ENCODE measurements at regions not wholly inside any gene's neighbourhood (a gene's known extent, or its start where the extent isn't known, plus 50 kb on each side); places are given as distances from the start of the nearest gene placed in this dataset.

DNA sequence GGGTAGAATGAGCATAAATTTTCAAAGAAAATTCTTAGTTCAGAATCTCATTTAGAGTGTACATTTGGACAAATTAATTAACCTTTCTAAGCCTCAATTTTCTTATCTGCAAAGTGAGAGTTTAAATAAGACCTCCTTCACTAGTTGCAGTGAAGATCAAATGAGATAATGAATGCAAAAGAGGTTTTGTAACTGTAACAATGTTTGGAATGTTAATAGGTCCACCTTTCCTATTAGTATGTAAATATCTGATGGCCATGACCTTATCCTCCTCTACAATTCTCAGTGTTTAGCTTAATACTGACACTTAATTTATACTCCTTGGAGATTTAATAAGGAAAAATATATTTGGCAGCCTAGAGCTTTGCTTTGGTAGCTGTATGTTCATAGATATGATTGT, 138.8 kb downstream of the GABRG1 start:
- DNase-seq (ENCODE audit: low read depth in 3 of 3, low spot score in 2 of 3), result no peak

DNA sequence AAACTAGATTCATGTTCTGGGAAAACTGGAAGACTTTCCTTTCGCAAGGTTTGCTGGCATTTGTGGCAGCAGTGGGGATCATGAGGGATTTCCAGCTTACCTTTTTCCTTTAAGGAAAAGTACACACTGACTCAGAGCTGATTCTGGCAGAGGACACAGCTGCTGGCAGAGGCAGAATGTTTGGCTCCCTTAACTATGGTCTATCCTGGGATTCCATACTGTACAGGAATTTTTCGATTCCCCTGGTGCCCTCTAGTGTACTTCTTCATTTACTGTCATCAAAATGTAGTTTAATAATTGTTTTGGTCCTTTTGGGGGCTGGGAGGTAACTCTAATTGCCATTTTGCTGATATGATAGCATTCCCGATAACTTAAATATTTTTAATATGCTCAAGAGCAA, 152.7 kb downstream of the GABRG1 start:
- no peak for DNase-seq (ENCODE audit: low read depth in 3 of 3, low spot score in 2 of 3)

DNA sequence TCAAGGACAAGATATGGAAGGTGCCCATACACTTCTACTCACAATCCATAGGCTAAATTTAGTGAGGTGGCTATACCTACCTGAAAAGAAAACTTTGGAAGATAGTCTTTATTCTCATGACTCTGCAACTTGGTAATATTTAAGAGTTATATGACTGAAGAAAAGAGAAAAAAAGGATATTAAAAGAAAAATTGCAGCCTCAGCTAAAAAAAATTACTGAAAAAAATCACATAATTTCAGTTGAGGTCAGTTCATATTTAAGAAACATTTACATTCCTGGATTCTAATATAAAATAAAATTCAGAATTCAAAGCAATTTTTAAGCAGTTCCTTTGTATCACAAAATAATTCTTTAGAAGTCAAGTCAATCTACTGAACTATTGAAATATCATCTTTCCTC, 166.5 kb downstream of the GABRG1 start:
- DNase-seq (ENCODE audit: low read depth in 3 of 3, low spot score in 2 of 3), result no peak

DNA sequence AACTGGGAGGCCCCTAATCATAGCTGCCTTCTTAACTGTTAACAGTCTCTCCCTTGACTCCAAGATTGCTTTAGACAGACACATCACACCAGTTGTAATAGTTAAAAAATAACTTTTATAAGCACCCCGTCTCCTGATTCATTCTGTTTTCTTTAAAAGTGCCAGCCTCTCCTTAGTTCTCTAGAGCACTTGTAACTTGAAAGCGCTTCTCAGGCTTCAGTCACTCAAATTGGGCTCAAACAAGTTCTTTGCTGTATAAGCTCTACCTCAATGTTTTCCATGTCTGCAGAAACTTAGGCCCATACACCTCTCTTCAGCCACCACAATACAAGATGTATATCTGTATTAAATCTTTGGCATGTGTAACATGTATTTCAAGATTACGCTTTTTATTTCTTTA, 169.6 kb downstream of the GABRG1 start:
- no peak for DNase-seq (ENCODE audit: low read depth in 3 of 3, low spot score in 2 of 3)

DNA sequence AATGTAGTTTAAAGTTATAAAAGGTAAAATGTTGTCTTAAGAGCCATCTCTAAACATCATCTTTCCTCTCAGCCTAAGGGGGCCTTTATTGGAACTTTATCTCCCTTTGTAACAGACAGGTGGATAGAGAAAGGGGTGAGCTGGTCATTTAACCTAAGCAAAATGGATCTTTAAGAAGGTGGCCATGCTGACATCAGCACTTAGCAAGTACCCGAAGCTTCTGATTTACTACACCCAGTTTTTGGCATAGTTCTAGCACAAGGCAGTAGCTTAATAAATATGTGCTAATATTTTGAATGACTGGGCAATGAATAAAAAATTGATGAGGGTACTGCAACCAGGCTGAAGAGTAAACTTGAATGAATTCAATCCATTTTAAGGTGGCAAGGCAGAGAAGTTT, 172.7 kb downstream of the GABRG1 start:
- DNase-seq (ENCODE audit: low read depth in 3 of 3, low spot score in 2 of 3), result no peak

DNA sequence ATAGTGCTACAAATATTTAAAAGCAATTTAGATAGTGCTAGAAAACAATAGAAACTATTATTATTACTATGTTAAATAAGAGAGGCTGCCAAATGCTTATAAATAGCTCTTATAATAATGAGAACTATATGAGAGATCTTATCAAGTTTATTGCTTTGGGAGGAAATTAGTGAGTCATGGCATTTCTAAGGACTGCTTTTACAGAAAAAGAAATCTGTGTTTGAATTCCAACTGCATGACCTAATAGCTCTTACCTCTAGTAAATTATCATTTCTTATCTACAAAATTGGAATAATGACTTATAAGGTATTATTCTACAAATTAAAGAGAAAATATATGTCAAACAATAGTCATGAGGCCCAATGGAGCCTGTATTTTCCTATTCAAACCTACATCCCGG, 177.2 kb downstream of the GABRG1 start:
- peak in 1 of 3 donors; percentile 5 for DNase-seq (ENCODE audit: low read depth in 3 of 3, low spot score in 2 of 3)

DNA sequence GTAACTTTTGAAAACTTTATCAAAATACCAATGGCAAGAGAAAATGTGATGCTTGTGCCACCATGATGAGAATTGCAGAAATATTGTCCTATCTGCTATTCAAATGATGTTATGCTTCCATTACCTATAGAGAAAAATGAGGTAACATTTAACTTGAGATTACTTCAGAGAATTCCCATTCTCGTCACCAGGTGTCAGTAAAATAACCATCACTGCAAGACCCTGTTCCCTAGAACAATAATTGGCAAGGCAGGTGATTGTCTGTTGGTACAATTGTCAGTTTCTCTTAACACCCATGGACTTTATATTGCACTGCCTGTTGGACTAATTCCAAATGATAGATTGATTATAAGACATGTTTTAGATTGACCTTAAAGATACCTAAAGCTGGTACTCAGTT, 179.9 kb downstream of the GABRG1 start:
- no peak for DNase-seq (ENCODE audit: low read depth in 3 of 3, low spot score in 2 of 3)

DNA sequence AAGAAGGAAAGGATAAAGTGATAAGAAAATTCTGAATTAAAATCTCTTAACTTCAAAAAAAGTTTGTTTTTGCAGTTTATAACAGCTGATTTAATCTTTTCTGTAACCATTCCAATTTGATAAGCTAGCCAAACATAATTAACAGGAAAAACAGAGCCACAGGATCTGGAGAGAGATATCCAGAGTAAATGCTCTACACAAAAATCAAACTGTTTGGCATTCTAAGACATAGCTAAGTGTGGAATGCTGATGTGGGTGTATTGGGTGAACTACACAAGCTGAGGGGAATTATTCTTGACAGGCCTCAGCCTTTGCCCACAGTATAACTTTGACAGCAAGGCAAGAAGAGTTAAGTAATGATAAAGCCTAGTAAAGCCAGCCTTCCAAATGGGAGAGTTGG, 184.8 kb downstream of the GABRG1 start:
- no peak for DNase-seq (ENCODE audit: low read depth in 3 of 3, low spot score in 2 of 3)

DNA sequence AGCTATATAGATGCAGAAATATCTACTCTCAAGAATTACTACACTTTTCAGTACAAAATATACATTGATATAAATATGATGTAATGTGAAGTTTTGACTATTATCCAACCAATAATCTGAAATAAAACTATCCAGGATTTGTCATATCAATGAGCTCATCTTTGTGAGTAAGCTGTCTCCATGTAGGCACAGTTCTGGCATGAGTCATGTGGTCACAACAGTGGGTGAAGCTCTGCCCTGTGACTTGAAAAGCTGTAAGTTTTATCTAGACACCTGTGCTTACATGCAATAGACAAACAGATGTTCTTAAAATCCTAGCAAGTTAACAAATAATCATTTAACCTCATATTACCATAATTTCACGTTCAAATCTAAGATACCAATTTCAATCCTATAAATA, 192.7 kb downstream of the GABRG1 start:
- no peak for DNase-seq (ENCODE audit: low read depth in 3 of 3, low spot score in 2 of 3)

DNA sequence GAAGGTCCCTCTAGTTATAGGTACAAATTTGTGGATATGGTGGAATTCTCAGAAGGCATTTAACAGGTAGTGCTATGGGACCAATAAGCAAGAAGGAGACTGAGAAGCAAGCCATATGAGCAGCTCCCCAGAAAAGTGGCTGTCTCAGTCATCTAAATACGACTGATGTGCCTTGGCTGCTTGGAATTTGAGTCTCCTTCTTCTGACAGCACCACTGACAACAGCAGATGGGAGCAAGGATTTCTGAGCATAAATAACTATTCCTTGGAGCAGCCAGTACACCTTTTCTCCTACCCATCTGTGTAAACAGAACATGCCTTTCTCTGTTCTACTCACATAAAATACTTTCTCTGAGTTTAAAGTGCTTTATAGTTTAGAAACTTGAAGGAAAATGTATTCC, 196.2 kb downstream of the GABRG1 start:
- DNase-seq (ENCODE audit: low read depth in 3 of 3, low spot score in 2 of 3), result no peak

DNA sequence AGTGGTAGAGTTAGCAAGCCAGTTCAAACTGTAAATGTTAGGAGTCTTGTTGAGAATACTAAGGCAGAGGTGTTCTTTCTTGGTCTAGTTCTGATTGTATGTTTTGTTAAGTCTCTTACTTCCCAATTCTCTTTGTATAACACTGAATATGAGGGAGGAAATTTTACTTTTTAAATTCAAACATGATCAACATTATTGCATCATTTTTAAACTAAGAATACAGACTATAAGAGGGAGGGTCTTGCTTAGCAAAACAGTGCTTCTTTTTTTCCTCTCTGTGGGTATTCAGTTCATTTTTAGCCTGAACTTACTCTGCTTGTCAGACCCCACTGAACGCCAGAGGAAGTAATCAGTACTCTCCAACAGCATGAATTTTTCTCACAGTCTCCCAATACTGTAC, 198.0 kb downstream of the GABRG1 start:
- no peak for DNase-seq (ENCODE audit: low read depth in 3 of 3, low spot score in 2 of 3)

DNA sequence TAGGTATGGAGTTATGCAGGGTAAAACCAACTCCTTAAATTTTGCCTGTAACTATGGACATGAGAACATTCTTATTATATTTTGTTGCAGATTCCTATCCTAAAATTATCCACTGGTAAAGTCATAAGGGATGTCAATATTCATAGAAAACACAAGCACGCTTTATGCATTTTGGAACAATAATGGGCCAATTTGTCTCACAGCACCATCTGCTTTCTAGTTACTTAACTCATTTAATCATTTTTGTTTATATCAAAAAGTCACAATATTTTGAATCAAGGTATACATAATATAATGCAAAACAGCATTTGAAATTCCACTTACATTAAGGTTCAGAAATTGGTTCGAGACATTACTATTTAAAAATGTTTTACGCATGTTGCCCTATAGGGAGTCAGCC, 203.0 kb downstream of the GABRG1 start:
- DNase-seq (ENCODE audit: low read depth in 3 of 3, low spot score in 2 of 3), result no peak

DNA sequence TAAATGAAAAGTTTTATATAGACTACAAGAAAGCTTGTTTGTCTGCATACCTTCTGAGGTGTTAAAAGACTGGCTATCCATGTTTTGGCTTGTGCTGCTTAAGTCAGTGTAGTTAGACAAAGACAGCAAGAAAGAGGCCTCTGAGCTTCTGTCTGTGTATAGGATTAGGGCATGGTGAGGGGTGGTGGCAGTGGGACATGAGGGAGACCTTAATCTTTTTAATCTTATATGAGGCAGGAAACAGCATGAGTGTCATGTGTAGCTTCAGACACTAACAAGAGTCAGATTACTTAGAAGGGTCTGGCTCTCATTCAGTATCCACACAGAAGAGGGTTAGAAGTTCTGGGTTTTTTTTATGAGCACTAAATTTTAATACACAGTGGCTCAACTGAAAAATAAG, 213.3 kb downstream of the GABRG1 start:
- no peak for DNase-seq (ENCODE audit: low read depth in 3 of 3, low spot score in 2 of 3)

DNA sequence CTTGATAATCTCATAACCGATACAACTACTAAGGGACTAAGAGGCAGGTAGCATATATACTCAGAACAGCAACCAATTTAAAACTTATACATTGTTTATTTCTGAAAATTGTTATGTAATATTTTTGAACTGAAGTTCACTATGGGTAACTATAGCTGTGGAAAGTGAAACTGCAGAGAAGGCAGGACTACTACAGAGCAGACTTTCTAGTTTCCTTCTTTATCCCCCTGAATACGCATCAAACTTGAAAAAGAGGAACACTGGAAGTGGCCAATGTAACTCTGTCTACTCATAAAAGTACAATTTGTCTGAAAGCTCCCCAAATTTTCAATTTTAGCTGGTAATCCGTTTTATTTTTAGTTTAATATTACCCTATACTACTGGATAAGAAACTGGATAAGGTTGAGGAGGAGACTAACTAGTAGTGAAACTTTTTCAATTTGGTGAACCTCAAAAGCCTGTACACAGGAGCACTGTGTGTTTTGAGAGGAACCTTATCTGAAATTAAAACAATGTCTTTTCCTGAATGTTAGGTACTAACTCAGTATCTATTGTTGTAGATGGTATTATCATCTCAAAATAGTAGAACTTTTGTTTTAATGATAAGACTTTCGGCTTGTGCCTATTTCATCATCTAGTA, 225.8 kb downstream of the GABRG1 start:
- no peak for DNase-seq (ENCODE audit: low read depth in 3 of 3, low spot score in 2 of 3)

DNA sequence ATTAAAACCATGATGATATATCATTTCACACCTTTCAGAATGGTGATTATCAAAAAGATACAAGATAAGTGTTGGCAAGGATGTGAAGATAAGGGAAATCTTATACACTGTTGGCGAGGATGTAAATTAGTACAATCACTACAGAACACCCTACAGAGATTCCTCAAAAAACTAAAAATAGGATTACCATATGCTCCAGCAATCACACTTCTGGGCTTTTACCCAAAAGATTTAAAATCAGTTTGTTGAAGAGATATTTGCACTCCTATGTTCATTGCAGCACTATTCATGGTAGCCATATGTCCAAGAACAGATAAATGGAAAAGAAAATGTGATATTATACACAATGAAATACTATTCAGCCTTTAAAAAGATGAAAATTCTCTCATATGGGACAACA, 240.4 kb downstream of the GABRG1 start:
- DNase-seq (ENCODE audit: low read depth in 3 of 3, low spot score in 2 of 3), result no peak

DNA sequence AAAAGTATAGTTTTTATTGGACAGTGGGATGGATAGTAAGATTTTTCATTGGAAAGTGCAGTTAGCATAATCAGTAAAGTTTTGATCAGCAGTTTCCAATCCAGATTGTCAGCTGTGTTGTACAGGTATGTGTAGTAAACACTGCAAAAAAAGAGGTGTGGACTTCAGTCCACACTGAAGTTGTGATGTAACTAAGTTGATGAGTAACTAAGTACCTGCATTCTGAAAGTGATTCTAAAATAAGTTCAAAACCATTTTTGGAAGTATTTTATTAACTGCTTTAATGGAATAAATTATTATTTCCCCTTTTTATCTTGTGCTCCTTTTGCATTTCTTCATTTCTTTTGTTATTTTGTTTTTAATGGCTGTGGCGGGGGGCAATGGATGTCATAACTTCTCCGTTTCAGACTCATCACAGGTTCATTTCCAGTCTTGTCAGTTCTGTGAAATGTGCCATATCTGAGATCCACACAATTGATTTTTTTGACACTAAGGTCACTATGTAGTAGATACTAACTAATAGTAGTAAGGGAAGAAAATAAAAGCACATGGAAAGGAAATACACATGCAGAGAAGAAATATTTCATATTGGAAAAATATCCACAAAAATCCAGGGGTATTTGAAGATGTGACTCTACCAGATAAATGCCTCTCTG, 247.5 kb downstream of the GABRG1 start:
- no peak for DNase-seq (ENCODE audit: low read depth in 3 of 3, low spot score in 2 of 3)

DNA sequence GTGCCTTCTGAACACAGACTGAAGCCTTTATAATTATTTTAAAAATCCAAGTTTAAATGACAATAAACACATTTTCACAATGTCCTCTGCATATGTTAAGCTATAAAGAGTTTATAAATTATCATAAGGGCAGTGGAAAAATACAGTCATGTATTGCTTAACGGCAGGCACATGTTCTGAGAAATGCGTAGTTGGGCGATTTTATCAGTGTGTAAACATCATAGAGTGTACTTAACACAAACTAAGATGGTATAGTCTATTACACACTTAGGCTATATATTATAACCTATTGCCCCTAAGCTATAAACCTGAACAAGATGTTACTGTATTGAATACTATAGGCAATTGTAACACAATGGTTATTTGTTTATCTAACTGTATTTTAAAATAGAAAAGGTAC, 254.7 kb downstream of the GABRG1 start:
- DNase-seq (ENCODE audit: low read depth in 3 of 3, low spot score in 2 of 3), result no peak

DNA sequence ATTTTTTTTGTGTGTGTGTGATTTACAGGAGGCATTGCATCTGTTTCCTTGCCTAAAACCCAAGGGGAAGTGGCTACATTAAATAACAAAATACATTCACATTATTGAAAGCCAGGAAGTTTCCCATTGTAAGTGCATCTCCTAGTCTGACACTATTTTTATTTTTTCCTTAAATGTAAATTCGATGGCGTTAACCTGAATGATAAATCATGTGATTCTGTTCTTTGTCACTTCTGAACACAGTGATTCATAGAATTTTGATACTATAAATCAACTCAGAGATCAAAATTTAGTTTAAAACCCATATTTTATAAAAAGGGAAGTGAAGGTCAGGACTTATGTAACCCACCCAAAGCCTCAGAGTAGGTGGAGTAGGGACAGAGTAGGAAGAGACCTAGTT, 258.1 kb downstream of the GABRG1 start:
- DNase-seq (ENCODE audit: low read depth in 3 of 3, low spot score in 2 of 3), result no peak

DNA sequence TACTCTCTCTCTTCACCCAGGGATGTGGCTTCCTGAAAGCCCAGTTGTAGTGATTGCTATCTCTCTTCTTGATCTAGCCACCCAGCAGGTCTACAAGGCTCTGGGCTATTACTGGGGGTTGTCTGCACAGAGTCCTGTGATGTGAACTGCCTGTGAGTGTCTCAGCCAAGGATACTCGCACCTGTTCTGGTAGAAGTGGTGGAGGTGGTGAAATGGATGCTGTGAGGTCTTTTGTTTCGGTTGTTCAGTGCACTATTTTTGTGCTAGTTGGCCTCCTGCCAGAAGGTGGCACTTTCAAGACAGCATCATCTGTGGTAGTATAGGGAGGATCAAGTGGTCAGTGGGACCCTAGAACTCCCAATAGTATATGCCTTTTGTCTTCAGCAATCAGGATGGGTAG, 268.0 kb downstream of the GABRG1 start:
- DNase-seq (ENCODE audit: low read depth in 3 of 3, low spot score in 2 of 3), result no peak

DNA sequence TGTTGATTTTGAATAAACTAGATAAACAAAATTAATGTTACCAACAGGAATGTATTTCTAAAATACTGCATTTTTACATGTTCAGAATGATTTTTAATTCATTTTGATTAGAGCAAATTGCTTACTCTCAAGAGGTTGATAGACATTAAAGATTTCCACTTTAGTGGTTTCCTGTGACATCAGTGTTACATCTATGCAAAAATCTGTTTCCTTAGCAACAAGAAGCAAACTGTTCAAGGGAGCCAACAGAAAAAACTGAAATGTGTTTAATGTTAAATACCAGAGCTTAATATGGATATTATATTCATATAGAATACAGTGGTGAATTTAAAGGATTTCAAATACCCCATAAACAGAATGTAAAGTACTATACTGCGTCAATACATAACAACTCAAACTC, 277.8 kb downstream of the GABRG1 start:
- no peak for DNase-seq (ENCODE audit: low read depth in 3 of 3, low spot score in 2 of 3)

DNA sequence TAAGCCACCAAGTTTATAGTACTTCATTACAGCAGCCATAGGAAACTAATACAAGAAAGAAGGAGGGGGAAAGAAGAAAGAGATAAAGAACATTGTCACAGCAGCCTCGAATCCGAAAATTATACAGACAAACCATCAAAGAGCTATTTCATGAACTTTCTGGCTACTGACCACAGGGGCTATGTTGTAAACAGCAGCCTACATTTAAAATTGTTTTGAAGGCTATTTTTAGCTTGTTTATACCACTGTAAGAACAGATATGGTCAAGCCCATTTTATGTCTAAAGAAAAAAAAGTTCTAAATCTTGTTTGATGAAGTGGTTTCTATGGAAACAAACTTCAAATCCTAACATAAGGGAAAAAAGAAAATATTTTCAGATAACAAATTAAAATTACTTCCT, 282.1 kb downstream of the GABRG1 start:
- no peak for DNase-seq (ENCODE audit: low read depth in 3 of 3, low spot score in 2 of 3)

DNA sequence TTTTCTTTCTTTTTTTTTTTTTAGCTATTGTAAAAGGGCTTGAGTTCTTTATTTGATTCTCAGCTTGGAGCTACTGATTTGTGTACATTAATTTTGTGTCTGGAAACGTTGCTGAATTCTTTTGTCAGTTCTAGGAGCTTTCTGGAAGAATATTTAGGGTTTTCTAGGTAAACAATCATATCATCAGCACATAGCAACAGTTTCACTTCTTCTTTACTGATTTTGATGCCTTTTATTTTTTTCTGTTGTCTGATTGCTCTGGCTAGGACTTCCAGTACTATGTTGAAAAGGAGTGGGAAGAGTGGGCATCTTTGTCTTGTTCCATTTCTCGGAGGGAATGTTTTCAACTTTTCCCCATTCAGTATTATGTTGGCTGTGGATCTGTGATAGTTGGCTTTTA, 292.2 kb downstream of the GABRG1 start:
- DNase-seq (ENCODE audit: low read depth in 3 of 3, low spot score in 2 of 3), result no peak

DNA sequence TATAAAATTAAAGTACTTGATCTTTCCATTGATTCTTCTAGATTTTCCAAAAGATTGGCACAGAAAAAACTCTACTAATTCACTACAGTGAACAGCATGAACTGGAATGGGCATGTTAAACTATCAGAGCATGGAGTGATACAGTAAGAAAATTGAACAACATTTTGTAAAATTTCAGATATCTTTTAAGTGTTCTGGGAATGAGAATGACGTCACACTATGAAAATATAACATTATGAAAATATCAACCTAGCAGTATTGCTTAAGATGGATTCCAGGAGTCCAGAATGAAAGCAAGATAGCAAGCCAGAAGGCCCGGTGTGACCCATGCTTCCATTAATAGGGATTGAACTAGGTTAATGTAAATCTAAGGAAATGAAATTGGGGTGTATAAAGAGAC, 319.9 kb downstream of the GABRG1 start:
- no peak for DNase-seq (ENCODE audit: low read depth in 3 of 3, low spot score in 2 of 3)
